ENCODE measurements at regions not wholly inside any gene's neighbourhood (a gene's known extent, or its start where the extent isn't known, plus 50 kb on each side); places are given as distances from the start of the nearest gene placed in this dataset.

DNA sequence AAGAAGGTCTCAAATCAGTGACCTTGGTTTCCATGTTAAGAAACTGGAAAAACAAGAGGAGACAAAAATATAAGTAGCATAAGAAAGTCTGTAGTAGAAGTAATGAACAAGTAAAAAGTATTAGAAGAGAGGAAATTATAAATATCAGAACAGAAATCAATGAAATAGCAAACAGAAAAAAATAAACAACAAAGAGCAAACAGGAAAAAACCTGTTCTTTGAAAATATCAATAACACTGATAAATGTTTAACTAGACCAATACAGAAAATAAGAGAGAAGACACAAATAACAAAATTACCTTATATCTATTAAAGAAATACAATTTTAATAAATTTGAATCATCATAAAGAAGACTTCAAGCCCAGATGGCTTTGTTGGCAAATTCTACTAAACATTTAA lies 113.3 kb downstream of the MAIP1 start:
- no peak for DNase-seq (ENCODE audit: low spot score in 2 of 2)

DNA sequence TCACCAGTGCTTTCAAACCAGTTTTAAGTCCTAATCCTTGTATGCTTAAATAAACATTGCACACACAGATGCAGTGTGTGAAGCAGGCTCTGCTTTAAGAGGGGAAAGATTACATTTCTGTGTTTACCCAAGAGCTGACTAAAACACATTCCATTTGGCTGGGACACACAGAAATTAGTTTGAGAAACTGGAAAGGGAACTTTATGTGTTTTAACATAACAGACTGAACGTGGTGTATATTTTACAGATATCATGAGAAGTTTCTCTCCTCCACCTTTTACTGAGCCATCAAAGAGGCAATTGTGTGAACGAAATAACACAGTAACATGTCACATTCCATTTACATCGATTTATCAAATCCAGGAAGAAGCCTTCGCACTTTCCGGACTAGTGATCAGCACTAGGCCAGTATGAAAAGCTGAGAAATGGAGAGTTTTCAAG lies 121.8 kb downstream of the MAIP1 start:
- no peak overlapping the region for H3K4me3 ChIP-seq

More for the DNA sequence above, 113.3 kb downstream of the MAIP1 start:
- in situ Hi-C loops (cut with MboI; ENCODE audit: low sequenced_read_pairs): no loop called here
- Histone ChIP-seq H3K9me3 (no peaks in the 10 kb centered on the region), H3K4me3 (no peak overlapping the region), H3K36me3 (replicated peaks) (no peaks in the 10 kb centered on the region), H3K4me1 (no peaks in the 10 kb centered on the region), H3K27me3 (ENCODE audit: low read depth) (no peaks in the 10 kb centered on the region)

GRCh38 chr2:200077838-200078237 lies 122.5 kb downstream of the MAIP1 start:
- in situ Hi-C loops (cut with MboI; ENCODE audit: low sequenced_read_pairs): no loop called here
- Histone ChIP-seq H3K27me3 (ENCODE audit: low read depth) (no peaks in the 10 kb centered on the region), H3K4me1 (no peaks in the 10 kb centered on the region), H3K36me3 (replicated peaks) (no peaks in the 10 kb centered on the region), H3K9me3 (no peaks in the 10 kb centered on the region), H3K4me3 (no peak overlapping the region)
- no peak for DNase-seq (ENCODE audit: low spot score in 2 of 2)

More for the DNA sequence above, 121.8 kb downstream of the MAIP1 start:
- in situ Hi-C loops (cut with MboI; ENCODE audit: low sequenced_read_pairs): no loop called here
- Histone ChIP-seq H3K9me3 (no peaks in the 10 kb centered on the region), H3K27me3 (ENCODE audit: low read depth) (no peaks in the 10 kb centered on the region), H3K4me1 (no peaks in the 10 kb centered on the region), H3K36me3 (replicated peaks) (no peaks in the 10 kb centered on the region)
- DNase-seq (ENCODE audit: low spot score in 2 of 2): no peak

- Histone ChIP-seq H3K36me3 (replicated peaks) (no peaks in the 10 kb centered on the region), H3K4me3 (no peak overlapping the region), H3K9me3 (no peaks in the 10 kb centered on the region), H3K27me3 (ENCODE audit: low read depth) (no peaks in the 10 kb centered on the region), H3K4me1 (no peaks in the 10 kb centered on the region)
- in situ Hi-C loops (cut with MboI; ENCODE audit: low sequenced_read_pairs): no loop called here
- DNase-seq (ENCODE audit: low spot score in 2 of 2): no peak
These were observed 124.0 kb downstream of the MAIP1 start for GRCh38 chr2:200079356-200079755.

- Histone ChIP-seq H3K4me1 (no peaks in the 10 kb centered on the region), H3K36me3 (replicated peaks) (no peaks in the 10 kb centered on the region), H3K4me3 (no peak overlapping the region), H3K27me3 (ENCODE audit: low read depth) (no peaks in the 10 kb centered on the region), H3K9me3 (no peaks in the 10 kb centered on the region)
- in situ Hi-C loops (cut with MboI; ENCODE audit: low sequenced_read_pairs): no loop called here
- peak; percentile 3 to 10 for DNase-seq (ENCODE audit: low spot score in 2 of 2)
These were observed 125.9 kb downstream of the MAIP1 start for GRCh38 chr2:200081236-200081635.

- DNase-seq (ENCODE audit: low spot score in 2 of 2): no peak
- Histone ChIP-seq H3K4me3 (no peak overlapping the region), H3K4me1 (no peaks in the 10 kb centered on the region), H3K27me3 (ENCODE audit: low read depth) (no peaks in the 10 kb centered on the region), H3K9me3 (no peaks in the 10 kb centered on the region), H3K36me3 (replicated peaks) (no peaks in the 10 kb centered on the region)
- in situ Hi-C loops (cut with MboI; ENCODE audit: low sequenced_read_pairs): no loop called here
These were observed 126.4 kb downstream of the MAIP1 start for GRCh38 chr2:200081811-200082210.

- Histone ChIP-seq H3K9me3 (no peaks in the 10 kb centered on the region), H3K27me3 (ENCODE audit: low read depth) (no peaks in the 10 kb centered on the region), H3K4me3 (no peak overlapping the region), H3K36me3 (replicated peaks) (no peaks in the 10 kb centered on the region), H3K4me1 (no peaks in the 10 kb centered on the region)
- in situ Hi-C loops (cut with MboI; ENCODE audit: low sequenced_read_pairs): no loop called here
- no peak for DNase-seq (ENCODE audit: low spot score in 2 of 2)
These were observed 128.7 kb downstream of the MAIP1 start for GRCh38 chr2:200084036-200084435.

GRCh38 chr2:200086911-200087310 lies 131.5 kb downstream of the MAIP1 start:
- in situ Hi-C loops (cut with MboI; ENCODE audit: low sequenced_read_pairs): no loop called here
- no peak for DNase-seq (ENCODE audit: low spot score in 2 of 2)

DNA sequence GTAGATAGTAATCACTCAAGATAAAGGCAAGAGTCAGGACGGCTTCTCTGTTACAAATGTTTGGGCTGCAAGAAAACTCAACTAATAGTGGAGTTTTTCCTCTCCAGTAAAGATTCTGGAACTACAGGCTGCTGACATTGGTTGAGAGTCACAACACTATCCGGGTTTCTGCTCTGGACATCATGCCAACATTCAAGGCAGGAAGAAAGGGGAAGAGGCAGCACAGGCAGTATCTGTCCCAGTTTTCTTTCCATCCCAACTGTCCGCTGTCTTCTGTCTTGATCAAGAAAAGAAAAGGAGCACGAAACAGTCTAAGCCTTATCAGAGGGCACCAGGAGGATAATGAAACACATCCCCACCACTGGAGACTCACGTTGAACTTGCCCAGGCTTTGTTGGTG lies 132.1 kb downstream of the MAIP1 start:
- in situ Hi-C loops (cut with MboI; ENCODE audit: low sequenced_read_pairs): no loop called here
- H3K9me3 ChIP-seq: no peaks in the 10 kb centered on the region
- H3K4me1 ChIP-seq: no peaks in the 10 kb centered on the region
- no peak for DNase-seq (ENCODE audit: low spot score in 2 of 2)
- H3K4me3 ChIP-seq: no peak overlapping the region
- H3K27me3 ChIP-seq (ENCODE audit: low read depth): no peaks in the 10 kb centered on the region
- H3K36me3 ChIP-seq (replicated peaks): no peaks in the 10 kb centered on the region

More at GRCh38 chr2:200086911-200087310, 131.5 kb downstream of the MAIP1 start:
- H3K4me1 ChIP-seq: no peaks in the 10 kb centered on the region
- no peaks in the 10 kb centered on the region for H3K27me3 ChIP-seq (ENCODE audit: low read depth)
- H3K36me3 ChIP-seq (replicated peaks): no peaks in the 10 kb centered on the region
- no peak overlapping the region for H3K4me3 ChIP-seq
- no peaks in the 10 kb centered on the region for H3K9me3 ChIP-seq

DNA sequence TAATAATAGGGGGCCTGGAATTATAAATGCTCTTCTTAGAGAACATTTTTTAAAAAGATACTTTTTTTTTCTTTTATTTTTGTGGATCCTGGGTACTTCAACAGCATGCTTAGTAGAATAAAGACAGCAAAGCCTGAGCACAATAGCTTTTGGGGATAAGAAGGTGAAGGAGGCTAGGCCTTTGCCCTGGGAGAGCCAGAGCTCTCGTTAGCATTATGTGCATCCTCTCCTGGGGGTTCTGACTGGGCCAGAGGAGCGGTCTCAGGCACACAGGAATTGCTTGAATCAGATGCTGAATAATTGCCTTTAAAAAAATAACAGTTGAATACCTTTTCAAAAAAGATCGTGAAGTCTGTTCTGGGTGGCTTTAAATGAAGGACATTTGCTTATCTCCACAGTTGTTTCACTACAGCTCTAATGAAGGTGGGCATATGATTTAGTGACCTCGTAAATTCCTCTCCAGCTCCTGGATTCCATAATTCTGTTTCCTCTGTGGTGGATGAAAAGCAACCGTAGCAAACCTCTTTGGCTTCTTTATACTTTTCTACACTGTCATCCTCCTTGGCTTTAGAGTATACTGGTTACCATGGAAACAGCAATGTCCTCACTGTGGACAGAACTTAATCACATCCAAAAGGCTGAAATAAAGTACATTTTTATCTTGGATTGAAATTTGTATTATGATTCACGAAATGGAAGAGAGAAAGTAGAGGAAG lies 133.8 kb downstream of the MAIP1 start:
- H3K9me3 ChIP-seq: no peaks in the 10 kb centered on the region
- H3K36me3 ChIP-seq (replicated peaks): no peaks in the 10 kb centered on the region
- no peaks in the 10 kb centered on the region for H3K4me1 ChIP-seq
- no peak for DNase-seq (ENCODE audit: low spot score in 2 of 2)
- H3K4me3 ChIP-seq: no peak overlapping the region
- H3K27me3 ChIP-seq (ENCODE audit: low read depth): no peaks in the 10 kb centered on the region
- in situ Hi-C loops (cut with MboI; ENCODE audit: low sequenced_read_pairs): no loop called here

DNA sequence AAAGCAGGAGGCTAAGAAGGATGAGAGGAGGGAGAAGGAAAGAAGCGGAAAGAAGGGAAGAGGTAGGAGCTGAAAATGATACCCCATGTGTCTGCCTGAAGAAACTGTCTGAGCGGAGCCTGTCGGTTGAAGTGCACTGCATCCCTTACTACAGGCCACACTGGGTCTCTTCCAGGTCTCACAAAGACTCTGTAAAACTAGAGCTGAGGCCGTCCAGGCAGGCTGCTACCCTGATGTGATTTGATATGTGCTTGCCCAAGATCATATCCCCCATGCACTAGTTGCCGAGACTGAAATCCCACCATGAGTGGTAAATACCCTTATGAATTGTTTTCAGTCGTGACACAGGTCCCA lies 134.4 kb downstream of the MAIP1 start:
- Histone ChIP-seq H3K4me1 (no peaks in the 10 kb centered on the region), H3K36me3 (replicated peaks) (no peaks in the 10 kb centered on the region), H3K9me3 (no peaks in the 10 kb centered on the region), H3K4me3 (no peak overlapping the region), H3K27me3 (ENCODE audit: low read depth) (no peaks in the 10 kb centered on the region)
- in situ Hi-C loops (cut with MboI; ENCODE audit: low sequenced_read_pairs): no loop called here
- no peak for DNase-seq (ENCODE audit: low spot score in 2 of 2)

DNA sequence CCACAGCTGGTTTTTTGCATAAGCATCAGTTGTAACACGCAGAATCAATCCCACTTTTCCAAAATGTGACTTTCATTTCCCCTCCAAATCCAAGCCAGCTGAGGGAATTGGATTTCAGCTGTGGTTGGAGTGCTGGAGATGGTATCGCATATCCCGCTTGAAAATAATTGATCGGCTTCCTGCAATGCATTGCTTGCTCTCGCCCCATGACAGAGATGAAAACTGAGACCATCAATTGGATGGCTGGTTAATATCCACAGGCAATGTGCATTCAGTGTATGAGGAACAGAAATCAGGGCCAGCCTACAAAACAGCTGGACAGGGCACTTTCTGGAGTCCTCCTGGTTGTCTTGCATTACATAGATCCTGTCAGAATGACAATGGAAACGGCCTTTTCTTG lies 135.3 kb downstream of the MAIP1 start:
- no peaks in the 10 kb centered on the region for H3K27me3 ChIP-seq (ENCODE audit: low read depth)
- in situ Hi-C loops (cut with MboI; ENCODE audit: low sequenced_read_pairs): no loop called here
- no peaks in the 10 kb centered on the region for H3K36me3 ChIP-seq (replicated peaks)
- H3K4me1 ChIP-seq: no peaks in the 10 kb centered on the region
- no peak overlapping the region for H3K4me3 ChIP-seq
- H3K9me3 ChIP-seq: no peaks in the 10 kb centered on the region
- no peak for DNase-seq (ENCODE audit: low spot score in 2 of 2)

- in situ Hi-C loops (cut with MboI; ENCODE audit: low sequenced_read_pairs): no loop called here
- H3K9me3 ChIP-seq: no peaks in the 10 kb centered on the region
- H3K4me3 ChIP-seq: no peak overlapping the region
- H3K4me1 ChIP-seq: no peaks in the 10 kb centered on the region
- no peaks in the 10 kb centered on the region for H3K27me3 ChIP-seq (ENCODE audit: low read depth)
- no peak for DNase-seq (ENCODE audit: low spot score in 2 of 2)
- no peaks in the 10 kb centered on the region for H3K36me3 ChIP-seq (replicated peaks)
These were observed 135.7 kb downstream of the MAIP1 start for GRCh38 chr2:200091126-200091525.

GRCh38 chr2:200092235-200092634 lies 136.9 kb downstream of the MAIP1 start:
- H3K27me3 ChIP-seq (ENCODE audit: low read depth): no peaks in the 10 kb centered on the region
- no peaks in the 10 kb centered on the region for H3K9me3 ChIP-seq
- H3K4me1 ChIP-seq: no peaks in the 10 kb centered on the region
- in situ Hi-C loops (cut with MboI; ENCODE audit: low sequenced_read_pairs): no loop called here
- H3K4me3 ChIP-seq: no peak overlapping the region
- H3K36me3 ChIP-seq (replicated peaks): no peaks in the 10 kb centered on the region
- DNase-seq (ENCODE audit: low spot score in 2 of 2): no peak

- H3K36me3 ChIP-seq (replicated peaks): no peaks in the 10 kb centered on the region
- no peaks in the 10 kb centered on the region for H3K27me3 ChIP-seq (ENCODE audit: low read depth)
- in situ Hi-C loops (cut with MboI; ENCODE audit: low sequenced_read_pairs): no loop called here
- H3K4me3 ChIP-seq: no peak overlapping the region
- no peaks in the 10 kb centered on the region for H3K9me3 ChIP-seq
- no peak for DNase-seq (ENCODE audit: low spot score in 2 of 2)
- no peaks in the 10 kb centered on the region for H3K4me1 ChIP-seq
These were observed 140.1 kb downstream of the MAIP1 start for GRCh38 chr2:200095436-200095835.

Data from HAP-1 (cell line).